Left ventricle myocardium inferior (tissue), 1 donor: ENCODE measurements at regions not wholly inside any gene's neighbourhood (a gene's known extent, or its start where the extent isn't known, plus 50 kb on each side); places are given as distances from the start of the nearest gene placed in this dataset.

Experiments
- DNase-seq: peaks from one replicate; pipeline ENCODE4 v3.0.0-alpha.2; 2020
- H3K27ac ChIP-seq: fragments of 200-600 bp; replicated peaks from 2 replicates; pipeline ENCODE4 v1.8.0; 2021
- H3K27me3 ChIP-seq: fragments of 200-600 bp; 2 replicates; pipeline ENCODE4 v1.8.0; 2021; ENCODE audit warnings: low read depth
- H3K36me3 ChIP-seq: fragments of 200-600 bp; 2 replicates; pipeline ENCODE4 v1.8.0; 2021
- H3K4me1 ChIP-seq: fragments of 200-600 bp; 2 replicates; pipeline ENCODE4 v1.8.0; 2021
- H3K4me3 ChIP-seq: fragments of 200-600 bp; 2 replicates; pipeline ENCODE4 v1.8.0; 2021; ENCODE audit warnings: mild to moderate bottlenecking, moderate library complexity
- H3K9me3 ChIP-seq: fragments of 200-600 bp; replicated peaks from 2 replicates; pipeline ENCODE4 v1.8.0; 2021
- intact Hi-C: fragments of 100-400 bp; cut with micrococcal nuclease; formaldehyde crosslinking; loops from one replicate; pipeline ENCODE4 v1.11.0; 2022
- TF ChIP-seq, protein P1 (sequence below): fragments of 200-600 bp; IDR thresholded peaks from 2 replicates; pipeline ENCODE4 v1.8.0; 2021; ENCODE audit warnings: antibody characterized with exemption, mild to moderate bottlenecking, borderline replicate concordance
- donor health status: DM: no; HTN: yes; CAD: no; lungs with severe emphysema.

DNA sequence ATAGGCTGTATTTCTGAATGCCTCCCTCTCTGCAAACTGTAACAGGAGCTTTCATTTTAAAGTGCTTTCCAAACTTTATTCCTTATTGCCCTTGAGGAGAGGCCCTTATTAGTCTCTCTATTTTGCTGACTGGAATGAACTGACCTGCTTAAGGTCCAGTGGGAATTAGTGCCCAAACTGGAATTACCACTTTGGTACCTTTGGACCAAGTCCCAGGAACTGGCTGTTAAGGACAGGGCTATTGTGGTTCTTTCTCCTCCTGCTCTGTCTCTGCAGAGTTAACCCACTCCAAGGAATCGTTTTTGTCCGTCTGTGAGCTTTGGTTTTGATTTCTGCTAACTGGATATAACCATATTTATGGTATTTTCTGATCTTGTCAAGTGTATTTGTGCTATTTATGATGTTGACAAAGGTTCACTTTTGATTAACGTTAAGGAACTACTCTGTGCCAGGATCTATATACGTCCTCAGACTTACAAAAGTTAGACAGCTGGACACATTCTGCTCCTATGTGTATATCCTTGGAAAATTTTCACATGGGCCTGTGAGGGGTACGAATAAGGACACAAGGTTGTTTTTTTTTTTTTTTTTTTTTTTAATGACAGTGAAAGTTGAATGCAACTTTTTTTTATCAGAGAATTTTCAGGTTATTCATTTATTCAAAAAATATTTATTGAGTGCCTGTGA lies 189.1 kb upstream of the ANKRD55 start:
- peaks cover 35% of the 10 kb centered on the region for H3K9me3 ChIP-seq

DNA sequence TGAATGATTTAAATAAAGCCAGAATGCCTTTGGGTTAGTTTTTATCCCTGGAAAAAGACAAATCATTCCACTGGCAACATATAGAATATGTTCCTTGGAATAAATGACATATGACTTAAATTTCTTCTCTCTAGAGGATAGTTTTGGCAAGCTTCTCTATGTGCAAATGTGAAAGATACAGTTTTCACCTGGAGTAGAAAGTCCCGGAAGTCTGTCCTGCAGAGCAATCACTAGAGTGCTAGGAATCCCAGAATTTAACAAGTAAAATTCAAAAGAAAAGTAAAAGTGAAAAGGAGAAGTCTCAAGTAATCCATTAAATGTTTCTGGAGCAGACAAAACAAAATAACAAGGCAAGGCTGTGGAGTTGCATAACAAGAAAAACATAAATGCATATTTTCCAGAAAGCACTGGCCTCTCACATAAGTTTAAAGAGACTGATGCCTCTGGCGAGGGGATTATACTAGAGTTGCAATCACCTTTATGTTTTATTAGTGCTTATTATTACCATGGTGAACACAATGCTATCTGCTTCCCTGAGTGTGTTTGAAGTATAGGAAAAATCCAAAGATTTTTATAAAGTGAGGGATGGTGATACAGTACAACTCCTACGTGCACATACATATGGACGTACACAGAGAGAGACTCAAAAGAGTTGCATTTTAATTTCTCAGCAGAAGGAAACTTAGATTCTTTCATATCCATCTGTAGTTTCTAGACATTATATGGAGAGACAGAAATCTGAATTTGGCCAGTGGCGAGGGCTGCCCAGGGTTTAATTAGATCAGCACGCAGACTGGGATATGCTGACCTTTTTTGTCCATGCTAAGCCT lies 188.3 kb upstream of the ANKRD55 start:
- Histone ChIP-seq H3K27ac (no peak overlapping the region), H3K27me3 (no peaks in the 10 kb centered on the region), H3K36me3 (peaks cover 4% of the 10 kb centered on the region), H3K4me1 (no peaks in the 10 kb centered on the region), H3K9me3 (peaks cover 35% of the 10 kb centered on the region), H3K4me3 (no peak overlapping the region)
- TF ChIP-seq, protein P1, sequence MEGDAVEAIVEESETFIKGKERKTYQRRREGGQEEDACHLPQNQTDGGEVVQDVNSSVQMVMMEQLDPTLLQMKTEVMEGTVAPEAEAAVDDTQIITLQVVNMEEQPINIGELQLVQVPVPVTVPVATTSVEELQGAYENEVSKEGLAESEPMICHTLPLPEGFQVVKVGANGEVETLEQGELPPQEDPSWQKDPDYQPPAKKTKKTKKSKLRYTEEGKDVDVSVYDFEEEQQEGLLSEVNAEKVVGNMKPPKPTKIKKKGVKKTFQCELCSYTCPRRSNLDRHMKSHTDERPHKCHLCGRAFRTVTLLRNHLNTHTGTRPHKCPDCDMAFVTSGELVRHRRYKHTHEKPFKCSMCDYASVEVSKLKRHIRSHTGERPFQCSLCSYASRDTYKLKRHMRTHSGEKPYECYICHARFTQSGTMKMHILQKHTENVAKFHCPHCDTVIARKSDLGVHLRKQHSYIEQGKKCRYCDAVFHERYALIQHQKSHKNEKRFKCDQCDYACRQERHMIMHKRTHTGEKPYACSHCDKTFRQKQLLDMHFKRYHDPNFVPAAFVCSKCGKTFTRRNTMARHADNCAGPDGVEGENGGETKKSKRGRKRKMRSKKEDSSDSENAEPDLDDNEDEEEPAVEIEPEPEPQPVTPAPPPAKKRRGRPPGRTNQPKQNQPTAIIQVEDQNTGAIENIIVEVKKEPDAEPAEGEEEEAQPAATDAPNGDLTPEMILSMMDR, result no peak
- no peak for DNase-seq
- intact Hi-C loops, result no loop called here

More for the DNA sequence above, 189.1 kb upstream of the ANKRD55 start:
- intact Hi-C loops, result no loop called here
- Histone ChIP-seq H3K27me3 (no peaks in the 10 kb centered on the region), H3K27ac (no peak overlapping the region), H3K4me3 (no peak overlapping the region), H3K4me1 (no peaks in the 10 kb centered on the region), H3K36me3 (peaks cover 4% of the 10 kb centered on the region)
- TF ChIP-seq, protein P1, result no peak
- DNase-seq, result no peak

DNA sequence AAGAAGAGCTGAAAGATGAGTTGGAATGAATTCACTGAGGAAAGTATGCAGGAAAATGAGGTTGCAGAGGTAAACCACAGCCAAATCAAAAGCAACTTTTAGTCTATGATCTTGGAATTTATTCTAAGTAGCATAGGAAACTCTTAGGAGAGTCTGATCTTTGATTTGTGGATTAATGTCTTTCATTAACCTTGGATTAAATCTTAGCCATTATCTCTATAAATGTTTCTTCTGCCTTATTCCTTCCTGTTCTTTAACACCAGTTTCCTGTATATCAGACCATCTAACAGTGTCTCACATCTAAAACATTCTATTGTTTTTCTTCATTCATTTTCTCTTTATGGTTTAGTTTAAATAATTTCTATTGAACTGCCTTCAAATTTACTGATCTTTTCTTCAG lies 187.2 kb upstream of the ANKRD55 start:
- no peak for DNase-seq
- H3K4me1 ChIP-seq, result peaks cover 7% of the 10 kb centered on the region
- peaks cover 35% of the 10 kb centered on the region for H3K9me3 ChIP-seq
- H3K27ac ChIP-seq, result no peak overlapping the region
- intact Hi-C loops, result no loop called here
- TF ChIP-seq, protein P1, result no peak
- no peaks in the 10 kb centered on the region for H3K27me3 ChIP-seq
- peaks cover 4% of the 10 kb centered on the region for H3K36me3 ChIP-seq
- H3K4me3 ChIP-seq, result no peak overlapping the region

DNA sequence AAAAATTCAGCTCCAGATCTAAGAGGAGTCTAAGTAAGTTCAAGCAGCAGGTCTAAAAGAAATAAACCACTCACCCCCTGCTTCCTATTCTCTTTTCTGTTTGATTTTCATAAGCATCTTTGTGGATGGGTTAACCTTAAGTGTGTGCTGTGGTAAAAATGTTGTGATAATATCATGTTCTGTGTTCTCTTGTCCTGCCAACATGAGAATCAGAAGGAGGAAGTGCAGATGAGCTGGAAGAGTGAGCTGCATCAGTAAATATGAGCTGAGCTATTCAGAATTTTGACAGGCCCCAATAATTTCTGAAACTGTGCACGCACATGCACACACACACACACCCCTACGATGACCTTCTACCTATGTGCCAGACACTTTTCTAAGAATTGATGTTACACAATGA lies 186.5 kb upstream of the ANKRD55 start:
- intact Hi-C loops, result no loop called here
- DNase-seq, result no peak
- no peaks in the 10 kb centered on the region for H3K27me3 ChIP-seq
- TF ChIP-seq, protein P1, result no peak
- H3K36me3 ChIP-seq, result peaks cover 4% of the 10 kb centered on the region
- H3K27ac ChIP-seq, result no peak overlapping the region
- H3K4me1 ChIP-seq, result peaks cover 14% of the 10 kb centered on the region
- H3K4me3 ChIP-seq, result no peak overlapping the region
- peaks cover 35% of the 10 kb centered on the region for H3K9me3 ChIP-seq

DNA sequence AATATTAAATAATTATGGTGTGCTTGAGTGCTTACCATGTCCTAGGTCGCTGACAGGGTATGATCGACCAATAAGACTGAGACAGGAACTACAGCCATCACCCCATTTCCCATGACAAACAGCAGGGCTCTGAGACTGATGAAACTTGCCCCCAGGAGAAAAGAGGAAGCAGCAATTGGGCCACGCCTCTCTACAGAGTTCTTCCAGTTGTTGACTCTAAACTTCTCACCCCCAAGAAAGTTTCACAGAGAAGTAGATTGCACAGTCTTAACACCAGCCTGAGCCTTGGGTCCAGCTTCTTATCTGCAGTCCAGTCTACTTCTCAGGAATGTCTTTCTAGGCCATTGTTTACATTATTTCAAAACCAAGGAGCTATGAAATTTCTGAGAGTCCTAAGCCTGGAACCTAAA lies 182.2 kb upstream of the ANKRD55 start:
- Histone ChIP-seq H3K27ac (peak overlapping the region; percentile 67), H3K36me3 (peaks cover 3% of the 10 kb centered on the region), H3K9me3 (peaks cover 17% of the 10 kb centered on the region), H3K4me1 (peaks cover 41% of the 10 kb centered on the region), H3K27me3 (no peaks in the 10 kb centered on the region), H3K4me3 (no peak overlapping the region)
- peak; percentile 38 for DNase-seq
- intact Hi-C loops, result no loop called here
- TF ChIP-seq, protein P1, result no peak
